Renal cortex interstitium (tissue), 11 donors: ENCODE measurements at regions not wholly inside any gene's neighbourhood (a gene's known extent, or its start where the extent isn't known, plus 50 kb on each side); places are given as distances from the start of the nearest gene placed in this dataset.
"Not testable (repeated sequence)": the region's sequence is repeated elsewhere in the genome, so short reads cannot be mapped to it uniquely, and the experiment has no call there.

ENCODE experiments used
- DNase-seq, 11 donors: peaks; one replicate each; pipeline ENCODE4 v3.0.0-alpha.2; 2013; ENCODE audit warnings: low read depth in 9 of 11, low spot score in 4 of 11; ENCODE audit errors: extremely low read depth in 1 of 11

- no peak for DNase-seq
Observed at GRCh38 chr10:32217216-32217615, 129.7 kb downstream of the EPC1 start.

DNA sequence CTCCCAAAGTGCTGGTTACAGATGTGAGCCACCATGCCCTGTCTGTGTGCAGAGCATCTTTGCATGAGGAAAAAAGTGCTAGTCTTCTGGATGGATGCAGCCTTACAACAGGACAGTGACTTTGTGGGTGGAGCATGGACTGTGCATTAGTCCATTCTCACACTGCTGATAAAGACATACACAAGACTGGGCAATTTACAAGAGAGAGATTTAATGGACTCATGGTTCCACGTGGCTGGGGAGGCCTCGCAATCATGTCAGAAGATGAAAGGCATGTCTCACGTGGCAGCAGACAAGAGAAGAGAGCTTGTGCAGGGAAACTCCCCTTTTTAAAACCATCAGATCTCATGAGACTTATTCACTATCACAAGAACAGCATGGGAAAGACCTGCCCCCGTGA, 133.1 kb downstream of the EPC1 start:
- DNase-seq: not testable (repeated sequence)

DNA sequence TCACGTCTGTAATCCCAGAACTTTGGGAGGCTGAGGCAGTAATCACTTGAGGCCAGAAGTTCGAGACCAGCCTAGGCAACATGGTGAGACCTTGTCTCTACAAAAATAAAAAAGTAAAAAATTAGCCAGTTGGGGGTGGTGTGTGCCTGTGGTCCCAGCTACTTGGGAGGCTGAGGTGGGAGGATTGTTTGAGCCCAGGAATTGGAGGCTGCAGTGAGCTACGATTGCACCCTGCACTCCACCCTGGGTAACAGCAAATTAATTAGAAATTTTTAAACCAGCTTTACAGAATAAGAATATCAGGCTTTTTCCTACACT, 136.0 kb downstream of the EPC1 start:
- DNase-seq: no peak

- no peak for DNase-seq
Observed at GRCh38 chr10:32210306-32211045, 136.5 kb downstream of the EPC1 start.

GRCh38 chr10:32208005-32208404, 139.0 kb downstream of the EPC1 start:
- not testable (repeated sequence) for DNase-seq

GRCh38 chr10:32207544-32207943, 139.4 kb downstream of the EPC1 start:
- DNase-seq: no peak

GRCh38 chr10:32205670-32206069, 141.3 kb downstream of the EPC1 start:
- DNase-seq: no peak

DNA sequence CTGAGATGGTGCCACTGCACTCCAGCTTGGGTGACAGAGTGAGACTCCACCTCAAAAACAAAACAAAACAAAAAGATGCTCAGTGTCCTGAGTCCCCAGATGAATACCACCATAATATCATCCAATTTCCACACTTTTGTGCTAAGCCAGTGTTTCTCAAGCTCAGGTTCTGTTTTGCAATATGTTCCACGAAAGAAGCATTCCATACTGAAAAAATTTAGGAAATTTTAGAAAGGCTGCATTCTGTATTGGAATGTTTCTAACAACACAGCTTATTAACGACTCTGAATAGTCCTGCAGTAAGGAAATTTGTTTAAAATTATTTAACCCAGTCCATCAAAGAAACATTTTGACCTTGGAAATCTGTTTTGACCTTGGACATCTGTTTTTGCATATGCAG, 142.4 kb downstream of the EPC1 start:
- no peak for DNase-seq

- DNase-seq: no peak
Observed at GRCh38 chr10:32199714-32200394, 143.6 kb upstream of the KIF5B start.

DNA sequence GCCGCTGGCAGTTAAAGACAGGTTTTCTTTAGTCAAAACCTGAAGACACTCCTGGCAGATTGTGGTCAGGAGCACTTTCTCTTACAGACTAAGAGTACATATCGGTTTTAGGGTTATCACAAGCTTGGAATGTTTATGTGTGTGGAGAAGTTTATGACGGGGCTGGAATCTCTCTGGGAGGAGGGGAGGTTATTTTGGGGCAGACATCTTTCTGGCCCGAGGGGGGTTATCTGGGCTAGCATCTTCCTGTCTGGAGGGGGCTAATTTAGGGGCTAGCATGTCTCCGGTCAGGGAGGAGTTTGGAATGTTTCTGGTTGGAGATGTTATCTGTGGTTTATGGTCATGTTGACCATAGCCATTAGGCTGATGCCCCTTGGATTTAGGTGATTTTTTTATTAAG, 141.2 kb upstream of the KIF5B start:
- DNase-seq: no peak

DNA sequence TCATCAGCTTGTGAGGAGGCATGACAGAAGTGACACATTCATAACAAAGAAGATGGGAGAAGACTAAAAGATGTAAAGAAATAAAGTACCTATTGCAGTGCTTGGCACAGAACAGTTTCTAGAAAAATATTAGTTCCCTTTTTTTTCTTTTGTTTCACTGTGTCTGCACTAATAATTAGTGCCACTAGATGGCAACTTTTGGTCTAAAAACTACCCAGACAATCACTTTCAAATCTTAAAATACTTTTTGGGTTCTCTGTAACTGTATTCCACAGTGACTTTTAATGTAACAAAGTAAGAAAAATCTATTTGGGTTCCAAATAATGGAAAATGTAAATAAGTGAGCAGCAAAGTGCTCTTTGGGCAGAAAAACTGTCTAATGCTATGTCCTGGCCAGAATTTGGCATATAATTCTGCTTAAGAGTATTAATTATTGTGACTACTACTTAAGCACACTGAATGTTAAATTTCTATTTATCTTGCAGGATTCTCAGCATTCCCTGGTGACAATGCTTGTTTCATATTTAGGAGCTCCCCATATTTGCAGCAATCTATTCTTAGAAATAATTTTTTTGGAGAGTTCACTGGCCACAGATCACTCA, 134.8 kb upstream of the KIF5B start:
- DNase-seq: peak in 5 of 11 donors; percentile 23 to 64 (median 42)

DNA sequence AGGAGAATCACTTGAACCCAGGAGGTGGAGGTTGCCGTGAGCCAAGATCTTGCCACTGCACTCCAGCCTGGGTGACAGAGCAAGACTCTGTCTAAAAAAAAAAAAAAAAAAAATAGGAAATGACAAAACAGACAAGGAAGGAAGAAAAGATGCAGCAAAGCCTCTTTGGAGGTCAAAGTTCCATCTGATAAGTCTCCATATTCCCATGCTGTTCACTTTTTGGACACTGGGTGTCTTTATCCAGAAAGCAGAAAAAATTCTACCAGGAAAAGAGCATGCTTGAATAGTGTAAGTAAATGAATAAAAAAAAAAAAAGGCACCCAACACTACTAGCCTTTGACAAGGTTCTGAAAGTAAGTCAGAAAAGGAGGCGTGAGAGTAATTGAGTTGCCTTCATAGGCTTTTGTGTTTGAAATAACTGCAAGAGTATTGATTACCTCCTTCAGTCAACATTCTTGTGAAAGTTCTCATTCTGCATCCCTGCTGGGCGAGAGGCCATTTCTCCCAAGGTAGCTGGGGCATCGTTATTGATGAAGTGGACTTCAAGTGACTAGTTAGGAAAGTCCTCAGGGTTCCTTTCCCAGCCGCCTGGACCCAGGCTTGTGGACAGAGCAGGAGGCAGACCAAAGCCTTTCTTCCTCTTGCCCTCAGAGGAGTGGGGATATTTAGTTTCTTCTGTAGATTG, 133.3 kb upstream of the KIF5B start:
- no peak for DNase-seq

- not testable (repeated sequence) for DNase-seq
Observed at GRCh38 chr10:32188601-32189000, 132.4 kb upstream of the KIF5B start.

- DNase-seq: no peak
Observed at GRCh38 chr10:32187686-32188085, 131.5 kb upstream of the KIF5B start.

GRCh38 chr10:32183652-32184051, 127.4 kb upstream of the KIF5B start:
- not testable (repeated sequence) for DNase-seq

- no peak for DNase-seq
Observed at GRCh38 chr10:32182476-32182875, 126.3 kb upstream of the KIF5B start.

- DNase-seq: peak in 2 of 11 donors; percentile 13 to 40
Observed at GRCh38 chr10:32180390-32181280, 124.4 kb upstream of the KIF5B start.

- DNase-seq: no peak
Observed at GRCh38 chr10:32179836-32180235, 123.6 kb upstream of the KIF5B start.

GRCh38 chr10:32177594-32177993, 121.4 kb upstream of the KIF5B start:
- not testable (repeated sequence) for DNase-seq
